ENCODE measurements at regions not wholly inside any gene's neighbourhood (a gene's known extent, or its start where the extent isn't known, plus 50 kb on each side); places are given as distances from the start of the nearest gene placed in this dataset.

DNA sequence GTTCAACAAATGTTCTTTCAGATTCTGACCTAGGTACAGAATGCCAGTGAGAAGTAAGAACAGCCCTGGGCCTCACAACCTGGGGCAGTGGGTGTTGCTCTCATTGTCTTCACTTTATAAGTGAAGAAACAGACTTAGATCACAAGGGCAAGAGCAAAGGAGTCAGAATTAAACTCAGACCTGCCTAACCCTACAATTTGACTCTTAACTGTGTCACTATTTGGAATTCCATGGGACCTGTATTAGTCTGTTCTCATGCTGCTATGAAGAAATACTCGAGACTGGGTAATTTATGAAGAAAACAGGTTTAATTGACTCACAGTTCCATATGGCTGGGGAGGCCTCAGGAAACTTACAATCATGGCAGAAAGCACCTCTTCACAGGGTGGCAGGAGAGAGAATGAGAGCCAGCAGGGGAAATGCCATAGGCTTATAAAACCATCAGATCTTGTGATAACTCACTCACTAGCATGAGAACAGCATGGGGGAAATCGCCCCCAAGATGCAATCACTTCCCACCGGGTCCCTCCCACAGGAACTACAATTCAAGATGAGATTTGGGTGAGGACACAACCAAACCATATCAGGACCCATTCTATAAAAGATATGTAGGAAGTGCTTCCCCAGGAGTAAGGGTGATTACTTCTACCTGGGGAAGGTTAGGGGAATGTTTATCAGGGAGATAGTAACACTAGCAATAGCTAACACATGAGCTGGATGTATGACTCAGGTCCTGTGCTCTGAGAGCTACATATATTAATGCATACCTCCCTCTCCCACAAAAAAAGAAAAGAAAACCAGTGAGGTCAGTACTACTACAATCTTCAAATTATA lies 270.1 kb downstream of the SOX9 start:
- Histone ChIP-seq H3K27ac (ENCODE audit: low read depth in 1 of 2, low read length in 2 of 2) (no peak overlapping the region), H3K9me3 (ENCODE audit: control insufficient read depth in 4 of 4, low read length in 3 of 4) (no peaks in the 10 kb centered on the region), H3K36me3 (ENCODE audit: control insufficient read depth in 4 of 4, insufficient read depth in 3 of 4, low read depth in 1 of 4, low read length in 3 of 4) (no peaks in the 10 kb centered on the region), H3K27me3 (ENCODE audit: control insufficient read depth in 4 of 4, insufficient read depth in 4 of 4, low read length in 3 of 4) (no peaks in the 10 kb centered on the region), H3K4me3 (ENCODE audit: low read depth in 1 of 3, low read length in 3 of 3) (no peak overlapping the region), H3K9ac (ENCODE audit: low read depth in 1 of 2, low read length in 2 of 2) (no peak overlapping the region), H3K4me1 (ENCODE audit: control insufficient read depth in 4 of 4, insufficient read depth in 4 of 4, low read length in 3 of 4) (no peaks in the 10 kb centered on the region)
- no peak for DNase-seq (ENCODE audit: low spot score)
- 72% methylated on average over 3 of the region's 3 CpGs for WGBS
- TF ChIP-seq HNF4G (IDR thresholded peaks at IDR 0.05) (no peak), FOXA1 (IDR thresholded peaks at IDR 0.05) (no peak), YY1 (IDR thresholded peaks at IDR 0.05) (no peak), SP1 (IDR thresholded peaks at IDR 0.05) (no peak), RXRA (IDR thresholded peaks at IDR 0.05) (no peak), TAF1 (conservative IDR thresholded peaks at IDR 0.05) (no peak), FOXA2 (IDR thresholded peaks at IDR 0.05) (no peak), HNF4A (conservative IDR thresholded peaks at IDR 0.05) (no peak), RAD21 (IDR thresholded peaks at IDR 0.05) (no peak), JUND (IDR thresholded peaks at IDR 0.05) (no peak), EGR1 (IDR thresholded peaks at IDR 0.05; ENCODE audit: low read depth in 2 of 2) (no peak)
- TF ChIP-seq, protein P1, sequence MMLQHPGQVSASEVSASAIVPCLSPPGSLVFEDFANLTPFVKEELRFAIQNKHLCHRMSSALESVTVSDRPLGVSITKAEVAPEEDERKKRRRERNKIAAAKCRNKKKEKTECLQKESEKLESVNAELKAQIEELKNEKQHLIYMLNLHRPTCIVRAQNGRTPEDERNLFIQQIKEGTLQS (IDR thresholded peaks at IDR 0.05), result no peak
- TF ChIP-seq, protein P2, sequence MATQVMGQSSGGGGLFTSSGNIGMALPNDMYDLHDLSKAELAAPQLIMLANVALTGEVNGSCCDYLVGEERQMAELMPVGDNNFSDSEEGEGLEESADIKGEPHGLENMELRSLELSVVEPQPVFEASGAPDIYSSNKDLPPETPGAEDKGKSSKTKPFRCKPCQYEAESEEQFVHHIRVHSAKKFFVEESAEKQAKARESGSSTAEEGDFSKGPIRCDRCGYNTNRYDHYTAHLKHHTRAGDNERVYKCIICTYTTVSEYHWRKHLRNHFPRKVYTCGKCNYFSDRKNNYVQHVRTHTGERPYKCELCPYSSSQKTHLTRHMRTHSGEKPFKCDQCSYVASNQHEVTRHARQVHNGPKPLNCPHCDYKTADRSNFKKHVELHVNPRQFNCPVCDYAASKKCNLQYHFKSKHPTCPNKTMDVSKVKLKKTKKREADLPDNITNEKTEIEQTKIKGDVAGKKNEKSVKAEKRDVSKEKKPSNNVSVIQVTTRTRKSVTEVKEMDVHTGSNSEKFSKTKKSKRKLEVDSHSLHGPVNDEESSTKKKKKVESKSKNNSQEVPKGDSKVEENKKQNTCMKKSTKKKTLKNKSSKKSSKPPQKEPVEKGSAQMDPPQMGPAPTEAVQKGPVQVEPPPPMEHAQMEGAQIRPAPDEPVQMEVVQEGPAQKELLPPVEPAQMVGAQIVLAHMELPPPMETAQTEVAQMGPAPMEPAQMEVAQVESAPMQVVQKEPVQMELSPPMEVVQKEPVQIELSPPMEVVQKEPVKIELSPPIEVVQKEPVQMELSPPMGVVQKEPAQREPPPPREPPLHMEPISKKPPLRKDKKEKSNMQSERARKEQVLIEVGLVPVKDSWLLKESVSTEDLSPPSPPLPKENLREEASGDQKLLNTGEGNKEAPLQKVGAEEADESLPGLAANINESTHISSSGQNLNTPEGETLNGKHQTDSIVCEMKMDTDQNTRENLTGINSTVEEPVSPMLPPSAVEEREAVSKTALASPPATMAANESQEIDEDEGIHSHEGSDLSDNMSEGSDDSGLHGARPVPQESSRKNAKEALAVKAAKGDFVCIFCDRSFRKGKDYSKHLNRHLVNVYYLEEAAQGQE (IDR thresholded peaks at IDR 0.05), result no peak
- TF ChIP-seq, protein P3, sequence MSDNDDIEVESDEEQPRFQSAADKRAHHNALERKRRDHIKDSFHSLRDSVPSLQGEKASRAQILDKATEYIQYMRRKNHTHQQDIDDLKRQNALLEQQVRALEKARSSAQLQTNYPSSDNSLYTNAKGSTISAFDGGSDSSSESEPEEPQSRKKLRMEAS (IDR thresholded peaks at IDR 0.05), result no peak
- TF ChIP-seq, protein P4, sequence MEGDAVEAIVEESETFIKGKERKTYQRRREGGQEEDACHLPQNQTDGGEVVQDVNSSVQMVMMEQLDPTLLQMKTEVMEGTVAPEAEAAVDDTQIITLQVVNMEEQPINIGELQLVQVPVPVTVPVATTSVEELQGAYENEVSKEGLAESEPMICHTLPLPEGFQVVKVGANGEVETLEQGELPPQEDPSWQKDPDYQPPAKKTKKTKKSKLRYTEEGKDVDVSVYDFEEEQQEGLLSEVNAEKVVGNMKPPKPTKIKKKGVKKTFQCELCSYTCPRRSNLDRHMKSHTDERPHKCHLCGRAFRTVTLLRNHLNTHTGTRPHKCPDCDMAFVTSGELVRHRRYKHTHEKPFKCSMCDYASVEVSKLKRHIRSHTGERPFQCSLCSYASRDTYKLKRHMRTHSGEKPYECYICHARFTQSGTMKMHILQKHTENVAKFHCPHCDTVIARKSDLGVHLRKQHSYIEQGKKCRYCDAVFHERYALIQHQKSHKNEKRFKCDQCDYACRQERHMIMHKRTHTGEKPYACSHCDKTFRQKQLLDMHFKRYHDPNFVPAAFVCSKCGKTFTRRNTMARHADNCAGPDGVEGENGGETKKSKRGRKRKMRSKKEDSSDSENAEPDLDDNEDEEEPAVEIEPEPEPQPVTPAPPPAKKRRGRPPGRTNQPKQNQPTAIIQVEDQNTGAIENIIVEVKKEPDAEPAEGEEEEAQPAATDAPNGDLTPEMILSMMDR (IDR thresholded peaks at IDR 0.05; ENCODE audit: low read depth, low read length, missing input control), result no peak
- TF ChIP-seq, protein P5, sequence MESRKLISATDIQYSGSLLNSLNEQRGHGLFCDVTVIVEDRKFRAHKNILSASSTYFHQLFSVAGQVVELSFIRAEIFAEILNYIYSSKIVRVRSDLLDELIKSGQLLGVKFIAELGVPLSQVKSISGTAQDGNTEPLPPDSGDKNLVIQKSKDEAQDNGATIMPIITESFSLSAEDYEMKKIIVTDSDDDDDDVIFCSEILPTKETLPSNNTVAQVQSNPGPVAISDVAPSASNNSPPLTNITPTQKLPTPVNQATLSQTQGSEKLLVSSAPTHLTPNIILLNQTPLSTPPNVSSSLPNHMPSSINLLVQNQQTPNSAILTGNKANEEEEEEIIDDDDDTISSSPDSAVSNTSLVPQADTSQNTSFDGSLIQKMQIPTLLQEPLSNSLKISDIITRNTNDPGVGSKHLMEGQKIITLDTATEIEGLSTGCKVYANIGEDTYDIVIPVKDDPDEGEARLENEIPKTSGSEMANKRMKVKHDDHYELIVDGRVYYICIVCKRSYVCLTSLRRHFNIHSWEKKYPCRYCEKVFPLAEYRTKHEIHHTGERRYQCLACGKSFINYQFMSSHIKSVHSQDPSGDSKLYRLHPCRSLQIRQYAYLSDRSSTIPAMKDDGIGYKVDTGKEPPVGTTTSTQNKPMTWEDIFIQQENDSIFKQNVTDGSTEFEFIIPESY (IDR thresholded peaks at IDR 0.05), result no peak

Measured in liver (tissue), 8 donors.